ENCODE measurements at regions not wholly inside any gene's neighbourhood (a gene's known extent, or its start where the extent isn't known, plus 50 kb on each side); places are given as distances from the start of the nearest gene placed in this dataset.
A peak's percentile ranks its signal among the peaks of the same experiment; 100 is the strongest.
"Not testable (repeated sequence)": the region's sequence is repeated elsewhere in the genome, so short reads cannot be mapped to it uniquely, and the experiment has no call there.

DNA sequence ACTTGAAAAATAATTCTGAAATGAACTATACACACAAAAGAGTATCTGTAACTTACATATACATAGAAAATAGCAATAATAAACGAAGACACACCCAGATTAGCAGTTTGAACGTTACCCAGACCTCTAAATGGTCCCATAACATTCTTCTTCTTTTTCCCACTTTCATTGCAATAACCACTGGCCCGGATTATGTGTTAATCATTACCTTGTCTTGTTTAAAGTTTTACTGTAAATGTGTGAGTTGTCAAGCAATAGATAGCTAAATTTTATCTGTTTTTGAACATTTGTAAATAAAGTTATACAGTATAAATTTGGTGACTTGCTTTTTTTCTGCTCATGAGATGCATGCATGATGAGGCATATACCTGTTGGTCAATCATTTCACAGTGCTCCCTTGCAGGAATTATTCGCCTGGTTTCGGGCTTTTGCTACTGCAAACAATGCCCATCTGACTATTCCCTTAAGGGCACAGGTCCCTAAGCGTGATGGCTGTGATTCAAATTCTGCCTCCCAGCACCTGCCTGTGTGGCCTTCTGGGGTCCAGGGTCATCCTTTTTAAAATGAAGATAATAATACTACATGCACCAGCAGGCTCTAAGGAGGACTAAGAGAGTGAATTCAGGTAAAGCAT is 66.1 kb downstream of the GADD45G start:
- DNase-seq (ENCODE audit: low spot score): no peak

- no peak for DNase-seq (ENCODE audit: low spot score)
Observed at GRCh38 chr9:89674667-89675057, 69.8 kb downstream of the GADD45G start.

DNA sequence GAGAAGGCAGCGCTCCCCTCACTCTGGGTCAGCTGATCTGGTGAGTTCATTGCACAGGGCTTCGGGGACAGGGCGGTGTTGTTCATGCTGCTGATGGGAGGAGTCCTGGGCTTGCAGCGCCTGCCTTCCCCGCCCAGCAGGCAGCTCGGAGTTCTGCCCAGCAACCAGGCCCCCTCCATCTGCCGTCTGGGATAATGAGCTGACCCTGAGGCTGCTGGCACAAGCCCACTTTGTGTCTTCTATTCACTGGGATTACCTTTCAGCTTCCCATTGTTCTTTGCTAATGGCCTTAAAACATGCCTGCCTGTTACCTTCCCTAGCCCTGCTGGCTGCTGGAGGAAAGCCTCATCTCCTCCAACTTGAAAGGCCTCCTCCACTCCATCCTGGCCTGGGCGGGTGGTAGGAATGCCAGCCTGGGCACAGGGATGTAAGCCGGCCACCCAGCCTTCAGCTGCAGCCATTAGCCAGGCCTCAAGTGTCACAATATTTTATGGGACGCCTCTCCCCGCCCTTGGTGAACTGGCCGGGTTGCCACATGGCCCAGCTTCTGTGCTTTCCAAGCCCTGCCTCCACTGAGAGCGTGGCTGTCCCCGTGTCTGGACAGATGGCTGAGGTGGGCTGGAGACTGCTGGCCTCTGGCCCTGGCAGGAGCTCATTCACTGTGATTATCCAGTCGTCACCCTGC is 70.4 kb downstream of the GADD45G start:
- no peak for DNase-seq (ENCODE audit: low spot score)

GRCh38 chr9:89676281-89676680 is 71.5 kb downstream of the GADD45G start:
- DNase-seq (ENCODE audit: low spot score): no peak

DNA sequence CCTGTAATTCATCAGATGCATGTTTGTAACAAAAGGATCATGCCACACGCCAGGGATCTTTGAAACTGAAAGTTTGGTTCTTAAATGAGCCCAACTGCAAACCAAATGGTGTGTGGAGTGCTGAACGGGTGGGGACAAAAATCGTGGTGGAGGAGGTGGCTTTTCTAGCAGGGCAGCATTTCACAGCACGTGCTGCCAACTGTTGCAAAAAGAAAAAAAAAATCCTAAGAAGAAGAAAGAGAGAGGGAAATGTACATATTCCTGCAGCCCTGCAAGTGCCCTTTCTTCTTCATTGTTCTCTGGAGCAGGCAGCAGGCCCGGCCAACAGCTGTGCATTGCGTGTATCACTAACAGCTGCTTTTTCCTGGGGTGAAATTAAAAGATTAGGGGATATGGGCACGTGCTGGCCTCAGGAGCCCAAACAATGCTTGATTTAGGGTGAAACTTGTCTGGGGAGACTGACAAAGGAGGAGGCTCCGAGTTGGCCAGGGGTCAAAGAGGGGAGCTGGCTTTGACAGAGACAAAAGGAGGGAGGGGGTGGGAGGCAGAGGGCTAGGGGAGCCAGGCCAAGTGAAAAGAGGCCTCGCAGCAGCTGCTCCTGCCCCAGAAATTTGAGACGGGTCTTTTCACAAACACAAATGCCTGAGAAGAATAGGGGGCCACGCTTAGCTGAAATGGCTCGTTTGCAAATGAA is 73.0 kb downstream of the GADD45G start:
- no peak for DNase-seq (ENCODE audit: low spot score)

DNA sequence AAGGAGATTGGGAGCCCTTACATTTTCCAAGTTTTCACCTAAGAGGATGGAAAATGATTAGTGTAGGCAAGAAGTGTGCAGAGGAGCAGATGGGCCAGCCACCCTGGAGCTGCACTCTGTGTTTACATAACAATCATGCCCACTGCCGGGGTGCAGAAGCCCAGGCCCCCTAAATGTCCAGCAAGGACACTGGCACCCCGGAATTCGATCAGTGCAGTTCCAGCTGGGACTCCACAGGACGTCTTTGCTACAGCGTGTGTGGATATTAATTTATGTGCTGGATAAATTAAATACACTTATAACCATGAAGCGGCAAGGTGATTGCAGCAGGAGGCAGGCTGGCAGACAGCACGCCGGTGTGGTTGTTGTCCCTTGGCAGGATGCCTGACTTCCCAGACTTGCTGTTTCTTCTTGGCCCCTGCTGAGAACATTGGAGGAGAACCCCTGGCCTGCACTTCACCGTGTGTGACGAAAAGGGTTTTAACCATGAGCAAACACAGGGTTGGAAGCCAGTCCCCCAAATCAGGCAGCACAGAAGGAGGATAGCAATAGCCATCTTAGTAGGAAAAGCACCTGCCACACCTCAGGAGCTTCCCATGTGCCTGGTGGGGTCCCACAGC is 73.7 kb downstream of the GADD45G start:
- no peak for DNase-seq (ENCODE audit: low spot score)

DNA sequence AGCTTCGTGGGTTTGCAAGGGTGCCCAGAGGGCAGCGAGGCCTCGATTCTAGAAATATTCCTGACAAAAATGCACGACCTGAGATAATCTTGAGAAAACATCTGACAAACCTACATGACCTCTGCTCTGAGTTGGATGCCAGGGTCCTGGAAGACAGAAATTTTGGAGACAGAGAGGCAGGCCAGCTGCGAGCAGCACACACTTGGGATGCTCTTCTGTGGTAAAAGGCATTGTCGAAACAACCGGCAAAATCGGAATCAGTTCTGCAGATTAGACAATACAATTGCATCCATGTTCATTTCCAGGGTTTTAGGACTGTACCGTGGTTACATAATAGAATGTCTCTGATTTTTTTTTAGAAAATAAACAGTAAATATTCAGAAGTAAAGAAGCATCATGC is 74.2 kb downstream of the GADD45G start:
- DNase-seq (ENCODE audit: low spot score): no peak

DNA sequence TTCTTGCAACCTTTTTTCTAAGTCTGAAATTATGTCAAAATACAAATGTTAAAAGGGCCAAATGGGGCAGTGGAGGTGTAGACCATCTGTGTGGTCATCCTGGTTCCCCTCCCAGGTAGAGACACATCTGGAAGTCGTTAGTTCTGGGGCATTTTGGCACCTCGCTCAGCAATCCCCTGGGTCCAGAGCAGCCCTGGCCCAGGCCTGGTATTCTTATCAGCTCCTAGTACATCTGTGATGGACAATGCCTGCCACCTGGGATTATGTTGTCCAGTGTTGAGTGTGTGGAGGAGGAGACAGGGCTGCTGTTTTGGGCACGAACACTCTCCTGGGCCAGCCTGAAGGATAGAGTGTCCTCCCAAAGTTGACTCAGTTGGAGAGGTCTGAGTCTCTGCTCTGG is 74.8 kb downstream of the GADD45G start:
- no peak for DNase-seq (ENCODE audit: low spot score)

DNA sequence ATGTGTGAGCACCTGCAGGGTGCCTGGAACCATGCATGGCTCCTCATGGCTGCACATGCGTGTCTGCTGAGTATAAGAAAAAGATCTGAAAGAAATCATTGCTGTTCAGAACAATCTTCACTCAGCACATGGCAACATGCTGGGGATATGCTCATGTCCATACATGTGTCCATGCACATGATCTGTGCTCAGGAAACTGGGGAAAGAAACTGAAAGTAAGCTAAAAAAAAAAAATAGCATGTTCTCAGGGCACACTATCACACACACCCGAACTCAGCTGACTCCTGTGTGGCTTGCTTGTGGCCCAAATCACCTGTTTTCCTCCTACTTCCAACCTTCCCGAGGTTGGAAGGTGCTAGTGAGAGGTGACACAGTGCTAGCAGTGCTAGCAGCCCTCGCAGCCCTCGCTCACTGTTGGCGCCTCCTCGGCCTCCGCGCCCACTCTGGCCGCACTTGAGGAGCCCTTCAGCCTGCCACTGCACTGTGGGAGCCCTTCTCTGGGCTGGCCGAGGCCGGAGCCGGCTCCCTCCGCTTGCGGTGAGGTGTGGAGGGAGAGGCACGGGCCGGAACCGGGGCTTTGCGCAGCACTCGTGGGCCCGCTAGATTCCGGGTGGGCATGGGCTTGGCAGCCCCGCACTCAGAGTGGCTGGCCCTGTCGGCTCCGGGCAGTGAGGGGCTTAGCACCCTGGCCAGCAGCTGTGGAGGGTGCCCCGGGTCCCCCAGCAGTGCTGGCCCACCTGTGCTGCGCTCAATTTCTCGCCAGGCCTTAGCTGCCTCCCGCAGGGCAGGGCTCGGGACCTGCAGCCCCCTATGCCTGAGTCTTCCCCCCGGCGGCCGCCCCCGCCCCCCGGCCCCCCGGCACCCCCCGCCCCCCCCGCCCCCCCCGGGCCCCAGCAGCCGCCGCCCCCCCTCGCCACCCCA is 76.0 kb downstream of the GADD45G start:
- no peak for DNase-seq (ENCODE audit: low spot score)

DNA sequence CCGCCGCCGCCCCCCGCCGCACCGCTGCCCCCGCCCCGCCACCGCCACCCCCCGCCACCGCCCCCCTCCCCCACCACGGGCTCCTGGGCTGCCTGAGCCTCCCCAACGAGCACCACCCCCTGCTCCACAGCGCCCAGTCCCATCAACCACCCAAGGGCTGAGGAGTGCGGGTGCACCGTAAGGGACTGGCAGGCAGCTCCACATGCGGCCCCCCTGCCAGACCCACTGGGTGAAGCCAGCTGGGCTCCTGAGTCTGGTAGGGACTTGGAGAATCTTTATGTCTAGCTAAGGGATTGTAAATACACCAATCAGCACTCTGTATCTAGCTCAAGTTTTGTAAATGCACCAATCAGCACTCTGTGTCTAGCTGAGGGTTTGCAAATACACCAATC is 76.7 kb downstream of the GADD45G start:
- DNase-seq (ENCODE audit: low spot score): not testable (repeated sequence)

GRCh38 chr9:89683626-89684025 is 78.8 kb downstream of the GADD45G start:
- DNase-seq (ENCODE audit: low spot score): no peak

GRCh38 chr9:89684218-89684617 is 79.4 kb downstream of the GADD45G start:
- DNase-seq (ENCODE audit: low spot score): no peak

- DNase-seq (ENCODE audit: low spot score): no peak
Observed at GRCh38 chr9:89684912-89685636, 80.3 kb downstream of the GADD45G start.

DNA sequence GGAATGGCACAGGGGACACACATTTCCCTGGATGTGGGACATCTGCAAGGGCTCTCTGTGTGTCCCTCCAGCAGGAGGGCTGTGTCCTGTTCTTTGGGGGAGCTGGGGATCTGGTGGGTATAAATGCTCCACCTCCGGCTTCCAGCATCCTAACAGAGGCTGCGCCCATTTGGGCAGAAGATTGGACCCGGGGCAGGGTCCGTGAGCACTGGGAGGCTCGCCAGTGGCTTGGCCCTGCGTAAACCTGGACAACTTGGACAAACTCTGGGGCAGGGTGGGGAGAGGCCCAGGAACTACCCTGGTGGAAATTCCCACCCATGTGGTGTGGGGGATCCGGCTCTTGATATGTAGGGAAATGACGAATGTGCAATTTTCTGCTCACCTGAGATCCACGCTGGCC is 80.9 kb downstream of the GADD45G start:
- DNase-seq (ENCODE audit: low spot score): no peak

GRCh38 chr9:89686126-89686525 is 81.3 kb downstream of the GADD45G start:
- DNase-seq (ENCODE audit: low spot score): peak; percentile 52

GRCh38 chr9:89686621-89687020 is 81.8 kb downstream of the GADD45G start:
- DNase-seq (ENCODE audit: low spot score): no peak

DNA sequence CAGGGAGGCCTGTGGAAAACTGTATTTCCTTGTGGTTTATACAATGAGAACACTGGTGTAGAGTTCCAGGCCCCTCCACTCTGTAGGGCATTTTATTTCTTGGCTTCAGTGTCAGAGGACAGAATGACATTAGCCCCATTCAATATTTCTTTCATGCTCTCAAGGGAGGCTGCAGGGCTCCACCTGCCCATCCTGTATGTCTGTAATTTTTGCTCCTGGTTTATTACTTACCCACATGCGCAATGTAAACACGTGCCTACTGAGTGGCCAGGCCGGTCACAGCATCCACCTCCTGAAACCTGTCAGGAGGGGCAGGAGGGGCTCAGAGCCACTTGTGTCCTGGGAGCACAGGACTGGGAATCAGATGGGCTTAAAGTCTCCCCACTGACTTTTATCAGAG is 82.4 kb downstream of the GADD45G start:
- no peak for DNase-seq (ENCODE audit: low spot score)

DNA sequence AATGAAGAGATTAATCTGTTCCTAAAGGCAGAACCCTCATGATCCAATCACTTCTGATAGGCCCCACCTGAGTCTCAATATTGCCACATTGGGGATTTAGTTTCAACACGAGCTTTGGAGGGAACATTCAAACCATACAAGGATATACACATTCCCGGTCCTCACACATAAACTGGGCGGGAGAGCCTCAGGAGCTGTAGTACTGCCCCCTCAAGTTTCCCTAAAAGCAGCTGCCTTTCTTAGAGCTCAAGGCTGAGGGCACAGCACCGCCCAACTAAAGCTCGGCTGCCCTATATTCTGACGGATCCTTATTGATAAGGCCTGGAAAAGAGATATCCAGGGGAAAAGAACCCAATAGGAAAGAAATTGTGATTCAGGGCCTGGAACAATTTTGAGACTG is 83.0 kb downstream of the GADD45G start:
- no peak for DNase-seq (ENCODE audit: low spot score)

DNA sequence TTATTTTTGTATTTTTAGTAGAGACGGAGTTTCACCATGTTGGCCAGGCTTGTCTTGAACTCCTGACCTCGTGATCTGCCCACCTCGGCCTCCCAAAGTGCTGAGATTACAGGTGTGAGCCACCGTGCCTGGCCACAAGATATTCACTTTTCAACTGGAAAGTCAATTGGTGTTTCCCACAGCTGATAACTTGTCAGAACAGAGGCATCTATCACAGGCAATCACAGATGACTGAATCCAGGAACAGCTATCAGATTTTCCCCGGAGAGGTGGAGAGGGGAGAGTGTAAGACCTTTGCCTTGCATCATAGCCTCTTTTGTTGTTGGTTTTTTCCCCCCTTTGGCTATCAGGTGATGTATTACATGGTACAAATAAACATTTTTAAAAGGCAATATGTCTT is 84.5 kb downstream of the GADD45G start:
- not testable (repeated sequence) for DNase-seq (ENCODE audit: low spot score)

DNA sequence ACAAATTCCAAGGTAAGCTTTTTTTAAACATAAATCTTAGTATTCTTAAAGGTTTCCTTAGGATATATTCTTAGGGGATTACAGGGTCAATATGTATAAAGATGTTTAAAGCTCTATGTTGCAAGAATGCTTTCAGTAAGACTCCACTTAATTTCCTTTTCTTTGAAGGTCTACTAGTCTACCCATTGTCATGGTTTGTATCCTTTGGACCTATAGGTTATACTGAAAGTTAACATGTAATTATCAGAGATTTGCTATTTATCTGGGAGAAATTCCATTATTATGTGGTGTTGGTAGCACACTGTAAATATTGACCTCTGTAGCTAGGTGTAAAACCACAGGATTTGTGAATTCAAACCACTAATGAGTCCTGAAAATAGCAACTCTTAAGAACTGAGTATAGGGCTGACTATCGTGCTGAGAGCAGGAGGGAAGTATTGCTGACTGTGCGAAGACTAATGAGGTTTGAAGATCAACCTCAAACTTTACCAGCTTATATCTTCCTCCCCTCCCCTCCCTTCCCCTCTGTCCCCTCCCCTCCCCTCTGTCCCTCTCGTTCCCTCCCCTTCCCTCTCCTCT is 85.6 kb downstream of the GADD45G start:
- DNase-seq (ENCODE audit: low spot score): no peak

- DNase-seq (ENCODE audit: low spot score): no peak
Observed at GRCh38 chr9:89695441-89695891, 90.7 kb downstream of the GADD45G start.

Data from LoVo (cell line).